GM18873 (cell line): ENCODE measurements at regions not wholly inside any gene's neighbourhood (a gene's known extent, or its start where the extent isn't known, plus 50 kb on each side); places are given as distances from the start of the nearest gene placed in this dataset.
"Not testable (repeated sequence)": the region's sequence is repeated elsewhere in the genome, so short reads cannot be mapped to it uniquely, and the experiment has no call there.

ENCODE experiments used
- ATAC-seq: cut with Tn5 transposase; IDR thresholded peaks from one replicate; pipeline ENCODE4 v1.9.1; 2021; ENCODE audit warnings: mild to moderate bottlenecking, moderate library complexity, moderate number of reproducible peaks; ENCODE audit not compliant: unreplicated experiment, low FRiP score

DNA sequence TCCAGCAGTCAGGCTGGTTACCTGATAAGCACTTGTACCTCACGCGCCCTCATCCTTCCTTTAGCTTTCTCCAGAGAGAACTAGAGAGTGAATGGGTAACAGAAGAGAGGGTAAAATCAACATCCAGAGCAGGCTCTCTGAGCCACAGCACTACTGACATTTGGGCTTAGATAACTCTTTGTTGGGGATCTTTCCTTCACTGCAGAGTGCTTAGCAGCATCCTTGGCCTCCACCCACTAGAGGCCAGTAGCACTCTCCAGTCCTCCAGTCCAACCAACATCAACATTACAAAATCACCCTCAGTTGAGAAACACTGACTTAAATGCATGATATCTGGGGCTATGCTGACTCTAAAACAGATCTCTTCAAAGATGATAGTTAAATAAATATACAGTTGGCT, 220.7 kb downstream of the TACR3 start:
- ATAC-seq = no peak

GRCh38 chr4:103498161-103499070, 221.4 kb downstream of the TACR3 start:
- ATAC-seq = peak; percentile 88

DNA sequence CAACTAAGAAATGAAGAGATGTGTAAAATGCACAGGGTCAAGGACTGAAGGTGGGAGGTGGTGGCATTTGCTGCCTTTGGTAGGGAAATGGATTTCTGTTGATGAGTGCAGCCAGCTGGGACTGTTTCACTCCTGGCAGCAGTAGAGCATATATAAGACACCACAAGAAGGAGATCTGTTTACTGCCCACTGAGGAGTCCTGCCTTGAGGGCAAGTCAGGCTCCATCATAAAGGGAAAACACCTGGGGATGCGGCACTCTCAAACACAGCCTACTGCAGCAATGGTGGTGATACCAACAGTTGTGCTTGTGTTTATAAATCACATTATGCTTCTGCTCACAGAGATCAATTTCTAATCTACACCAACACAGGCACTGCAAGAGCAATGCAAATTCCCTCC, 222.1 kb downstream of the TACR3 start:
- peak; percentile 46 for ATAC-seq

DNA sequence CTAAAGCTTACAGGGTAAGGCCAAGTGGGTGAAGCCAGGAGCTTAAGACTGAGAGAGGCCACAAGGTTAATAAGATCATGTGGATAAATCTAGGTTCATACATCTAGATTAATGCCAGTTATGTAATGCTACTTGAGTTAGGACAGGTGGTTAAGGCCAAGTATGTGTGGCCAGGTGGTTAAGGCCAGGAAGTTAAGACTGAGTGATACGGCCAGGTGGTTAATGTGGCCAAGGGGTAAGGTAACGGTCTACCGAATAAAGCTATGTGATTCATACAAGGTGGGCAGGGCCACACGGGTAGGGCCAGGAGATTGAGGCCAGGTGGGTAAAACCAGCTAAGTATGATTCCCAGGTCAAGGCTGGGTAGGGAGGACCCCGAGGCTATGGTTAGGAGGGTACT, 223.0 kb downstream of the TACR3 start:
- ATAC-seq = no peak

- ATAC-seq = no peak
Observed at GRCh38 chr4:103493450-103494159, 226.2 kb downstream of the TACR3 start.

GRCh38 chr4:103485296-103485695, 234.5 kb downstream of the TACR3 start:
- ATAC-seq = not testable (repeated sequence)

GRCh38 chr4:103484521-103484920, 235.3 kb downstream of the TACR3 start:
- no peak for ATAC-seq

DNA sequence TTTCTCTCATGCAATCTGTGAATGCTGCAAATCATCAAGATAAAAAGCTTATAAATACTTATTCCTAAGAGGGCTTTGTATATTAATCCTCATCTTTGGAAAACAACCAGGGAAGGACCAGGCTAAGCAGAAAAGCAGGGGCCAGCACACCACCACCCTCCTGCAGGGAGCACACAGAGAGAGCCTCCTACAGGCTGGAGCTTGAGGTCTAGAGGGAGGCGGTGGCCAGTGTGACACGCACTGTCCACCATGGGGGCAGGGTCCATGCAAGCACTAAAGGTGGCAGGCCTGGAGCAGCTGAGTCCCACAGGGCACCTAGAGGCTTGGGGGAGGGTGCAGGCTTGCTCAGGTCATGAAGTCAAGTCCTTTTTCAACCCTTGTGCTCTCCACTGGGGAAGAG, 236.9 kb downstream of the TACR3 start:
- no peak for ATAC-seq

DNA sequence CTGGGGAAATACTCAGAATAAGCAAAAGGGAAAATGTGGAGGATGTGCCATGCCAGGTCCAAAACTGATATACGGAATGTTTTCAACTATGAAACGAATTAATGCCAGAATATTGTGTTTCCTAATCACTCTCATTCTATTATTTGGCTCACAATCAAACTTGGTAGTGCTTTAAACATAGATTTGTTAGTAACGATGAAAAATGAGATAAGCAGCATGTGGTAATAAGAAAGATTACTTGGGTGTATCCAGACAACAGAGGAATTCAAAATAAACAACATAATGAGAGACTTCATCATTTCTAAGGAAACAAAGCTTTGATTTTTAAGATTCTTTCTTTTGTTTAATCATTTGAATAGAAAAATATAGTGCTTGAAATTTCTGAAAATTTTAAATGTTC, 237.3 kb downstream of the TACR3 start:
- ATAC-seq = no peak

- no peak for ATAC-seq
Observed at GRCh38 chr4:103478734-103479133, 241.1 kb downstream of the TACR3 start.

GRCh38 chr4:103478210-103478609, 241.6 kb downstream of the TACR3 start:
- ATAC-seq = no peak

DNA sequence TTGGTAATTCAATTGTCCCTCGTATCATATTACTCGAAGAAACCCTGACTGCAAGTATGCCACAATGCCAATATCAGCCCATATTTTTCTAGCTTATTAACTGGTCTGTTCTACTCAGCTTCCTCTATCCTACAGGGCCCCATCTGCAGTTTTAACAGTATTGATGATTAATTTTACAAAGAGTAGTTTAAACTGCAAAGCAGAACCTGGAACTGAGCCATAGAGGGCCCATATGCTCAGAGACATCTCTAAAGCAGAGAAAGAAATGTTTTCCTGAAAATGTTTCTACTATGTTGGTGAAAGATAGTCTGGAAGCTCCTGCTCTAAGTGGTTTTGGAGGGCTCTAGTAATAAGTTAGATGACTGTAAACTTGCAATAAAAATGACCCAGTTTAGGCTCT, 259.4 kb upstream of the CENPE start:
- ATAC-seq = no peak

DNA sequence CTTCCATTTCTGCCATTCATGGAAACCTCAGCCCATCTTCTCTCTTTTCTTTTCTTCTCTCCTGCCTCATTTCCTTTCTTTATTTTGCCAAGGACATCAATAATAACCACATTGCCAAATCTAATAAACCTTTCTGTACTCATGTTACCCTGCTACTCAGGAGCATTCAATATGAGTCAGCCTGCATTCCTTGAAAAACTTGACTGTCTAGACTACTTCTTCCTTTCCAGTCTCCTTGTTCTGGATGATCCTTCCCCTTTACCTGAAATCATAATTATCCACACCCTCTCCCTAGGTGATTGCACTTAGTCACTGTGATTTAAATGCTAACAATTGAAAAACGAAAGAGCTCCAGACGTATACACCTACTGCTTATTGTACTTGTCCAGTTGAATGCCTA, 253.2 kb upstream of the CENPE start:
- no peak for ATAC-seq

- no peak for ATAC-seq
Observed at GRCh38 chr4:103450693-103451092, 252.6 kb upstream of the CENPE start.

GRCh38 chr4:103449296-103450023, 251.3 kb upstream of the CENPE start:
- no peak for ATAC-seq

DNA sequence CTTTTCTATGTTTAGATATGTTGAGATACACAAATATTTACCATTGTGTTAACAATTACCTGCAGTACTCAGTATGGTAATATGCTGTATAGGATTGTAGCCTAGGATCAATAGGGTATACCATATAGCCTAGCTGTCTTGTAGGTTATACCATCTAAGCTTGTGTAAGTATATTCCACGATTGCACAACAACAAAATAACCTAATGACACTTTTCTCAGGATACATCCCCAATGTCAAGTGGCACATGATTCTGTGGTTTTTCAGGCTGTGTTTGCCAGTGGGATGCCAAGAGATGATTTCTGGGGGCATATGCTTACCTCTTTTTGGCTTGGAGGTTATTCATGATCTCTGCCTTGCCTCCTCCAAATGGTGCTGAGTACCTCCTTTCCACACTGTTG, 247.2 kb upstream of the CENPE start:
- ATAC-seq = no peak

DNA sequence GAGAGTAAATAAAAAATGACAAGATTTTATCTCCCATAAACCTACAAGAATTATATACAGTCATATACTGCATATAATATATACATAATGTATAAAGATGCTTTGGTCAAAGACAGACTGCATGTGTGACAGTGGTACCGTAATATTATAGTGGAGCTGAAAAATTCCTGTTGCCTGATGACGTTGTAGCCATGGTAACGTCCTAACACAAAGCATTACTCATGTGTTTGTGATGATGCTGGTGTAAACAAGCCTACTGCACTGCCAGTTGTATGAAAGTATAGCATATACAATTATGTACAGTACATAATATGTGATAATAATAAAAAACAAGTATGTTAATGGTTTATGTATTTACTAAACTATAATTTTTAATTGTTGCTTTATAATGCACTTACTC, 245.2 kb upstream of the CENPE start:
- ATAC-seq = no peak

GRCh38 chr4:103429283-103429682, 231.1 kb upstream of the CENPE start:
- ATAC-seq = no peak

GRCh38 chr4:103425406-103425805, 227.3 kb upstream of the CENPE start:
- no peak for ATAC-seq

DNA sequence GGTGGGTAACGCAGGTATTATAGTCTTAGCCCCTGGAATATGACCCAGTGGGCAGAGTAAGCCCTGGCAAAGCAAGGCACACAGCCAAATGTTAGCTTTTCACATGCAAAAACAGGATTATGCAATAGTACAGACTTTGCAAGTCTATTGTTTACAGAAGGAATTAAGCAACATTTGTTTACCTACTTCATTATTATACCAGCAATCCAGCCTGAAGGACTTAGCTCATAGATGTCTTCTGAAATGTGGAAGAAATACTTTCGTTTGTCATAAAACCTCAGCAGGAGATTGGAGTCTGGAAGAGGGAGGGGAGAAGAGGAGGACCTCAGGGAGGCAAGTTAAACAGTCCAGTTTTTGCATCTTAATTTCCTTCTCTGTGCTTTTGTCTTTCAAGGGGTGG, 226.7 kb upstream of the CENPE start:
- no peak for ATAC-seq

DNA sequence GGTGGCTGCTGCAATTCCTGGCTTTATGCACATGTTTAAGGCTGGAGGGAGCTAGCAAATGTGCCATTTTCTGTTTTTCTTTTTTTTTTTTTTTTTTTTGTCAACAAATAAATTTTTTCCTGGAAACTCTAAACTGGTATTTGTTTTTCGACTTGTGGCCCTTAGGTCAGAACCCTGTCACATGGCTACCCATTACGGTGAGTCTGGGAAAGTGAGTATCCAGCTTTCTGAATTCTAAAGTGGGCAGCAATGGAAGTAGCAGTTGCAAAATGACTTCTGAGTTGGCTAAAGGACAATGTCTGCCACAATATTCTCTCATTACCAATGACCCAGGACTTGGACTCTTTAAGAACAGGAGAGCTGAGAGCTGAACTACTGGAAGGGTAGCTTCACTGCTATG, 225.1 kb upstream of the CENPE start:
- ATAC-seq = no peak
